GM13977 (cell line): ENCODE measurements at regions not wholly inside any gene's neighbourhood (a gene's known extent, or its start where the extent isn't known, plus 50 kb on each side); places are given as distances from the start of the nearest gene placed in this dataset.

Source experiments
- DNase-seq: peaks from one replicate; pipeline ENCODE4 v3.0.0; 2012; ENCODE audit warnings: low spot score
- CTCF ChIP-seq: IDR thresholded peaks from 2 replicates; pipeline ENCODE4 v1.5.1; 2012; ENCODE audit warnings: mild to moderate bottlenecking, control low read depth; ENCODE audit not compliant: insufficient read depth; ENCODE audit errors: extremely low read depth, missing control alignments
- in situ Hi-C: fragments of 300-500 bp; cut with MboI; formaldehyde crosslinking; loops from one replicate; pipeline ENCODE4 v1.12.0; 2022; ENCODE audit warnings: low sequenced_read_pairs, low pct_unique_long_range_greater_than_20kb, mixed read lengths, inconsistent platforms; ENCODE audit not compliant: unreplicated experiment

GRCh38 chr3:99499235-99500158 lies 138.9 kb upstream of the COL8A1 start:
- in situ Hi-C loops = no loop called here
- peak; percentile 23 for DNase-seq

GRCh38 chr3:99498550-99499234 lies 139.7 kb upstream of the COL8A1 start:
- in situ Hi-C loops = no loop called here
- TF ChIP-seq CTCF = no peak
- no peak for DNase-seq

More at GRCh38 chr3:99499235-99500158, 138.9 kb upstream of the COL8A1 start:
- TF ChIP-seq CTCF = peak; percentile 67

- DNase-seq = no peak
- in situ Hi-C loops = no loop called here
- TF ChIP-seq CTCF = no peak
These were observed 150.5 kb upstream of the COL8A1 start for GRCh38 chr3:99487894-99488293.

GRCh38 chr3:99485286-99485685 lies 153.1 kb upstream of the COL8A1 start:
- TF ChIP-seq CTCF = no peak
- in situ Hi-C loops = no loop called here
- no peak for DNase-seq

- in situ Hi-C loops = no loop called here
- no peak for TF ChIP-seq CTCF
- no peak for DNase-seq
These were observed 153.5 kb upstream of the COL8A1 start for GRCh38 chr3:99484871-99485270.

- no peak for TF ChIP-seq CTCF
- no peak for DNase-seq
- in situ Hi-C loops = no loop called here
These were observed 154.6 kb upstream of the COL8A1 start for GRCh38 chr3:99483841-99484240.
